Upper lobe of left lung (tissue), 6 donors: ENCODE measurements at regions not wholly inside any gene's neighbourhood (a gene's known extent, or its start where the extent isn't known, plus 50 kb on each side); places are given as distances from the start of the nearest gene placed in this dataset.

Experiments used
- ATAC-seq, 2 donors: fragments of 200-7000 bp; cut with Tn5 transposase; one replicate each; pipeline ENCODE4 v1.9.1; 2022; ENCODE audit warnings: mild to moderate bottlenecking in 2 of 2, moderate library complexity in 2 of 2; ENCODE audit not compliant: low FRiP score in 2 of 2
- DNase-seq, 2 donors: peaks; one replicate each; pipeline ENCODE4 v3.0.0-alpha.2; 2019 to 2020
- H3K27ac ChIP-seq, 4 donors: fragments of 200-600 bp; sonication (generic); one replicate each; pipeline ENCODE4 v1.5.1; 2016 to 2019
- H3K27me3 ChIP-seq, 4 donors: fragments of 200-600 bp; sonication (generic); one replicate each; pipeline ENCODE4 v1.5.1; 2017 to 2019
- H3K36me3 ChIP-seq, 4 donors: fragments of 200-600 bp; sonication (generic); one replicate each; pipeline ENCODE4 v1.5.1; 2016 to 2019
- H3K4me1 ChIP-seq, 4 donors: fragments of 200-600 bp; sonication (generic); one replicate each; pipeline ENCODE4 v1.5.1; 2018 to 2019
- H3K4me3 ChIP-seq, 4 donors: fragments of 200-600 bp; sonication (generic); one replicate each; pipeline ENCODE4 v1.5.1; 2017 to 2019; ENCODE audit warnings: mild to moderate bottlenecking in 2 of 4, moderate library complexity in 1 of 4
- H3K9me3 ChIP-seq, 4 donors: fragments of 200-600 bp; sonication (generic); one replicate each; pipeline ENCODE4 v1.5.1; 2018 to 2019
- EP300 ChIP-seq, 4 donors: sonication (generic); formaldehyde crosslinking; IDR thresholded peaks; one replicate each; pipeline ENCODE4 v1.5.1; 2017; ENCODE audit warnings: antibody characterized with exemption in 4 of 4, control low read depth in 2 of 4
- POLR2A ChIP-seq, 4 donors: fragments of 450-650 bp; IDR thresholded peaks; one replicate each; pipeline ENCODE4 v1.5.1; 2016 to 2017; ENCODE audit warnings: antibody characterized with exemption in 4 of 4, mild to moderate bottlenecking in 2 of 4
- POLR2AphosphoS5 ChIP-seq, 2 donors: sonication (generic); formaldehyde crosslinking; IDR thresholded peaks; one replicate each; pipeline ENCODE4 v1.5.1; 2017; ENCODE audit warnings: antibody characterized with exemption in 2 of 2
- WGBS, 2 donors: methylation state at CpG; one replicate each; pipeline ENCODE4 v1.1.5; 2017 to 2018; 5-methylcytosine and 5-hydroxymethylcytosine counted together
- TF ChIP-seq, protein P1 (sequence below), 6 experiments: fragments of 450-650 bp in 4 of 6; fragments of 200-600 bp in 2 of 6; sonication (generic) in 2 of 6; IDR thresholded peaks; one replicate each; pipeline ENCODE4 v1.5.1; 2016 to 2019; ENCODE audit warnings: antibody characterized with exemption in 6 of 6
- donor health status: DM: no; HTN: no; CAD: no; lungs with moderate emphysema.
- donor health status: DM: no; HTN: yes; CAD: no; lungs with severe emphysema.

- Histone ChIP-seq H3K4me3 (no peak overlapping the region), H3K27me3 (no peaks in the 10 kb centered on the region), H3K9me3 (no peaks in the 10 kb centered on the region), H3K27ac (no peak overlapping the region), H3K36me3 (no peaks in the 10 kb centered on the region), H3K4me1 (no peaks in the 10 kb centered on the region)
- TF ChIP-seq POLR2AphosphoS5 (IDR thresholded peaks at IDR 0.05) (no peak), EP300 (IDR thresholded peaks at IDR 0.05) (no peak), POLR2A (IDR thresholded peaks at IDR 0.05) (no peak)
- TF ChIP-seq, protein P1, sequence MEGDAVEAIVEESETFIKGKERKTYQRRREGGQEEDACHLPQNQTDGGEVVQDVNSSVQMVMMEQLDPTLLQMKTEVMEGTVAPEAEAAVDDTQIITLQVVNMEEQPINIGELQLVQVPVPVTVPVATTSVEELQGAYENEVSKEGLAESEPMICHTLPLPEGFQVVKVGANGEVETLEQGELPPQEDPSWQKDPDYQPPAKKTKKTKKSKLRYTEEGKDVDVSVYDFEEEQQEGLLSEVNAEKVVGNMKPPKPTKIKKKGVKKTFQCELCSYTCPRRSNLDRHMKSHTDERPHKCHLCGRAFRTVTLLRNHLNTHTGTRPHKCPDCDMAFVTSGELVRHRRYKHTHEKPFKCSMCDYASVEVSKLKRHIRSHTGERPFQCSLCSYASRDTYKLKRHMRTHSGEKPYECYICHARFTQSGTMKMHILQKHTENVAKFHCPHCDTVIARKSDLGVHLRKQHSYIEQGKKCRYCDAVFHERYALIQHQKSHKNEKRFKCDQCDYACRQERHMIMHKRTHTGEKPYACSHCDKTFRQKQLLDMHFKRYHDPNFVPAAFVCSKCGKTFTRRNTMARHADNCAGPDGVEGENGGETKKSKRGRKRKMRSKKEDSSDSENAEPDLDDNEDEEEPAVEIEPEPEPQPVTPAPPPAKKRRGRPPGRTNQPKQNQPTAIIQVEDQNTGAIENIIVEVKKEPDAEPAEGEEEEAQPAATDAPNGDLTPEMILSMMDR (IDR thresholded peaks at IDR 0.05) = no peak
- no peak for DNase-seq
- WGBS, 2 donors = 70 to 72% methylated on average over 6 of the region's 6 CpGs
- ATAC-seq = no peak
Measured at GRCh38 chr12:89775063-89775985, 66.7 kb upstream of the ATP2B1 start.

DNA sequence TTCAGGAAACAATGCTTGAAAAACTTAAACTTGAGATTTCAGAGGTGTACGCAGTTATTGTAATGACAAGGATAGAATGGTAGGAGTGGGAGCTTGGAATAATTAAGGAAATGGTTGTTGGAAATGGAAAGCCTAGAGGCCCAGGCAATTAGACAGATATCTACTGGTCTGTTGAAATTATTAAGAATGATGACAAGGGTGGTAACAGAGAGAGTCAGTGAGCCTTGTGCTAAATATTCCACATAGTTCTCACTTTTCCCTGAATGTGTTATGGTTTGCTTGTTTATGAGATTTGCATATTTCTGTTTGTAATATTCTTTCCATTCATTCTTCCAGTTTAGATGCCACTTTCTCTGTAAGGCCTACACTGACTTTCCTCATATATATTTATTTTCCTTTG, 66.0 kb upstream of the ATP2B1 start:
- 94 to 100% methylated on average over 1 of the region's 1 CpG for WGBS, 2 donors
- no peaks in the 10 kb centered on the region for H3K27me3 ChIP-seq
- H3K36me3 ChIP-seq = no peaks in the 10 kb centered on the region
- TF ChIP-seq, protein P1 (IDR thresholded peaks at IDR 0.05) = no peak
- TF ChIP-seq POLR2A (IDR thresholded peaks at IDR 0.05) (no peak), POLR2AphosphoS5 (IDR thresholded peaks at IDR 0.05) (no peak), EP300 (IDR thresholded peaks at IDR 0.05) (no peak)
- no peak overlapping the region for H3K4me3 ChIP-seq
- DNase-seq (no peak), ATAC-seq (no peak)
- H3K4me1 ChIP-seq = no peaks in the 10 kb centered on the region
- no peaks in the 10 kb centered on the region for H3K9me3 ChIP-seq
- H3K27ac ChIP-seq = no peak overlapping the region

- Histone ChIP-seq H3K9me3 (no peaks in the 10 kb centered on the region), H3K36me3 (no peaks in the 10 kb centered on the region), H3K27me3 (no peaks in the 10 kb centered on the region), H3K27ac (no peak overlapping the region), H3K4me1 (no peaks in the 10 kb centered on the region), H3K4me3 (no peak overlapping the region)
- DNase-seq = no peak
- ATAC-seq = no peak
- TF ChIP-seq POLR2A (IDR thresholded peaks at IDR 0.05) (no peak), POLR2AphosphoS5 (IDR thresholded peaks at IDR 0.05) (no peak), EP300 (IDR thresholded peaks at IDR 0.05) (no peak)
- TF ChIP-seq, protein P1 (IDR thresholded peaks at IDR 0.05) = no peak
Measured at GRCh38 chr12:89770391-89770790, 61.8 kb upstream of the ATP2B1 start.

GRCh38 chr12:89769483-89769818, 60.8 kb upstream of the ATP2B1 start:
- no peak for TF ChIP-seq EP300 (IDR thresholded peaks at IDR 0.05)
- no peak for TF ChIP-seq POLR2A (IDR thresholded peaks at IDR 0.05)
- no peak for TF ChIP-seq POLR2AphosphoS5 (IDR thresholded peaks at IDR 0.05)
- TF ChIP-seq, protein P1 (IDR thresholded peaks at IDR 0.05) = no peak
- H3K9me3 ChIP-seq = no peaks in the 10 kb centered on the region
- H3K36me3 ChIP-seq = no peaks in the 10 kb centered on the region
- no peaks in the 10 kb centered on the region for H3K4me1 ChIP-seq
- ATAC-seq = no peak
- no peak overlapping the region for H3K27ac ChIP-seq
- no peak overlapping the region for H3K4me3 ChIP-seq
- WGBS, 2 donors = 100% methylated on average over 1 of the region's 1 CpG
- no peaks in the 10 kb centered on the region for H3K27me3 ChIP-seq
- DNase-seq = no peak
